C4-2B (cell line): ENCODE measurements at regions not wholly inside any gene's neighbourhood (a gene's known extent, or its start where the extent isn't known, plus 50 kb on each side); places are given as distances from the start of the nearest gene placed in this dataset.

Source experiments
- H3K27ac ChIP-seq: fragments of 450-650 bp; 2 replicates; pipeline ENCODE4 v1.5.1; 2017
- CTCF ChIP-seq: fragments of 450-650 bp; conservative IDR thresholded peaks from 2 replicates; pipeline ENCODE4 v1.5.1; 2017; ENCODE audit warnings: mild to moderate bottlenecking
- ZFX ChIP-seq: fragments of 450-650 bp; IDR thresholded peaks from 2 replicates; pipeline ENCODE4 v1.6.1; 2017

GRCh38 chrX:65926095-65927019 lies 113.5 kb downstream of the VSIG4 start:
- H3K27ac ChIP-seq: no peak overlapping the region
- TF ChIP-seq ZFX (no peak), CTCF (no peak)

- TF ChIP-seq ZFX (no peak), CTCF (no peak)
- H3K27ac ChIP-seq: no peak overlapping the region
Measured at GRCh38 chrX:65925592-65925991, 114.3 kb downstream of the VSIG4 start.

- no peak for TF ChIP-seq ZFX
- TF ChIP-seq CTCF: no peak
- H3K27ac ChIP-seq: no peak overlapping the region
Measured at GRCh38 chrX:65925005-65925404, 114.9 kb downstream of the VSIG4 start.

- no peak overlapping the region for H3K27ac ChIP-seq
- TF ChIP-seq ZFX: no peak
Measured at GRCh38 chrX:65921363-65921762, 118.5 kb downstream of the VSIG4 start.

GRCh38 chrX:65920620-65921019 lies 119.3 kb downstream of the VSIG4 start:
- TF ChIP-seq CTCF (no peak), ZFX (no peak)
- H3K27ac ChIP-seq: no peak overlapping the region

- H3K27ac ChIP-seq: no peak overlapping the region
- TF ChIP-seq ZFX (no peak), CTCF (no peak)
Measured at GRCh38 chrX:65910899-65911298, 129.0 kb downstream of the VSIG4 start.

- TF ChIP-seq CTCF (no peak), ZFX (no peak)
- no peak overlapping the region for H3K27ac ChIP-seq
Measured at GRCh38 chrX:65903750-65904149, 136.1 kb downstream of the VSIG4 start.

GRCh38 chrX:65902011-65902410 lies 137.9 kb downstream of the VSIG4 start:
- no peak for TF ChIP-seq ZFX
- no peak for TF ChIP-seq CTCF
- H3K27ac ChIP-seq: no peak overlapping the region
